IMR-90 (cell line): ENCODE measurements at regions not wholly inside any gene's neighbourhood (a gene's known extent, or its start where the extent isn't known, plus 50 kb on each side); places are given as distances from the start of the nearest gene placed in this dataset.

ENCODE experiments used
- BHLHE40 ChIP-seq: fragments of 150-350 bp; IDR thresholded peaks from 2 replicates; pipeline ENCODE4 v1.6.1; 2016; ENCODE audit warnings: mild to moderate bottlenecking, low read depth, low read length
- CEBPB ChIP-seq: IDR thresholded peaks from 2 replicates; pipeline ENCODE4 v1.6.1; 2012; ENCODE audit warnings: low read depth, low read length, improper control_type of control experiment
- FOS ChIP-seq: fragments of 150-350 bp; IDR thresholded peaks from 2 replicates; pipeline ENCODE4 v1.6.1; 2016; ENCODE audit warnings: low read depth, low read length
- MAFK ChIP-seq: IDR thresholded peaks from 2 replicates; pipeline ENCODE4 v1.6.1; 2012; ENCODE audit warnings: low read depth, low read length, improper control_type of control experiment
- MAZ ChIP-seq: IDR thresholded peaks from 2 replicates; pipeline ENCODE4 v1.6.1; 2012; ENCODE audit warnings: low read depth, mild to moderate bottlenecking, low read length, improper control_type of control experiment, moderate library complexity, borderline replicate concordance
- MXI1 ChIP-seq: IDR thresholded peaks from 2 replicates; pipeline ENCODE4 v1.6.1; 2012; ENCODE audit warnings: low read depth, mild to moderate bottlenecking, low read length, moderate library complexity, borderline replicate concordance
- POLR2A ChIP-seq: IDR thresholded peaks from 2 replicates; pipeline ENCODE4 v1.6.1; 2012; ENCODE audit warnings: mild to moderate bottlenecking, low read depth, low read length
- RAD21 ChIP-seq: IDR thresholded peaks from 2 replicates; pipeline ENCODE4 v1.6.1; 2012; ENCODE audit warnings: low read length, improper control_type of control experiment
- RCOR1 ChIP-seq: IDR thresholded peaks from 2 replicates; pipeline ENCODE4 v1.6.1; 2012; ENCODE audit warnings: mild to moderate bottlenecking, low read length, improper control_type of control experiment; ENCODE audit not compliant: insufficient replicate concordance
- SMC3 ChIP-seq: fragments of 150-350 bp; IDR thresholded peaks from 2 replicates; pipeline ENCODE4 v1.6.1; 2016; ENCODE audit warnings: low read depth, mild to moderate bottlenecking, antibody characterized with exemption, low read length, moderate library complexity
- TF ChIP-seq, protein P1 (sequence below): conservative IDR thresholded peaks from 2 replicates; pipeline ENCODE4 v1.5.1; 2012; ENCODE audit warnings: mild to moderate bottlenecking, low read depth, low read length, improper control_type of control experiment
- TF ChIP-seq, protein P2 (sequence below): fragments of 150-350 bp; IDR thresholded peaks from 2 replicates; pipeline ENCODE4 v1.6.1; 2017; ENCODE audit warnings: mild to moderate bottlenecking, antibody characterized with exemption, low read length, low read depth

DNA sequence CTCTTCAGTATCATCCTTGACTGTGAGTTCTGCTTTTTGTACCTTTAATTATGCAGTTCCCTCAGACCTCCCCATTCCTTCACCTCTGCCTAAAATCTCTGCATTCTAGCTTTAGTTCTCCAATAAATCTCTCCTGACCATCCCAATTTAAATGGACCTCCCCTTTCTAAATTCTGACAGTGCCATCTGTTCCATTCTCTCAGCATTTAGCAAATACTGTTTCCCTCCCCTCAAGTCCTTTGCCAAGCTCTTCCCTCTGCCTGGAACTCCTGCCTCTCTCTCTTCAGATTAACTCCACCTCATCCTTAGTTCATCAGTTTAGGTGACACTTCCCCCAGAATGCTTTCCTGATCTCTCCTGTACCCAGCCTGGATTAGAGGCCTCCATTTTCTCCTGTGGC is 54.0 kb upstream of the JUN start:
- TF ChIP-seq, protein P1, sequence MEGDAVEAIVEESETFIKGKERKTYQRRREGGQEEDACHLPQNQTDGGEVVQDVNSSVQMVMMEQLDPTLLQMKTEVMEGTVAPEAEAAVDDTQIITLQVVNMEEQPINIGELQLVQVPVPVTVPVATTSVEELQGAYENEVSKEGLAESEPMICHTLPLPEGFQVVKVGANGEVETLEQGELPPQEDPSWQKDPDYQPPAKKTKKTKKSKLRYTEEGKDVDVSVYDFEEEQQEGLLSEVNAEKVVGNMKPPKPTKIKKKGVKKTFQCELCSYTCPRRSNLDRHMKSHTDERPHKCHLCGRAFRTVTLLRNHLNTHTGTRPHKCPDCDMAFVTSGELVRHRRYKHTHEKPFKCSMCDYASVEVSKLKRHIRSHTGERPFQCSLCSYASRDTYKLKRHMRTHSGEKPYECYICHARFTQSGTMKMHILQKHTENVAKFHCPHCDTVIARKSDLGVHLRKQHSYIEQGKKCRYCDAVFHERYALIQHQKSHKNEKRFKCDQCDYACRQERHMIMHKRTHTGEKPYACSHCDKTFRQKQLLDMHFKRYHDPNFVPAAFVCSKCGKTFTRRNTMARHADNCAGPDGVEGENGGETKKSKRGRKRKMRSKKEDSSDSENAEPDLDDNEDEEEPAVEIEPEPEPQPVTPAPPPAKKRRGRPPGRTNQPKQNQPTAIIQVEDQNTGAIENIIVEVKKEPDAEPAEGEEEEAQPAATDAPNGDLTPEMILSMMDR, result no peak
- TF ChIP-seq RCOR1 (no peak), BHLHE40 (no peak), SMC3 (no peak), POLR2A (no peak), CEBPB (no peak), MAZ (no peak), RAD21 (no peak), MXI1 (no peak), MAFK (no peak), FOS (no peak)
- TF ChIP-seq, protein P2, sequence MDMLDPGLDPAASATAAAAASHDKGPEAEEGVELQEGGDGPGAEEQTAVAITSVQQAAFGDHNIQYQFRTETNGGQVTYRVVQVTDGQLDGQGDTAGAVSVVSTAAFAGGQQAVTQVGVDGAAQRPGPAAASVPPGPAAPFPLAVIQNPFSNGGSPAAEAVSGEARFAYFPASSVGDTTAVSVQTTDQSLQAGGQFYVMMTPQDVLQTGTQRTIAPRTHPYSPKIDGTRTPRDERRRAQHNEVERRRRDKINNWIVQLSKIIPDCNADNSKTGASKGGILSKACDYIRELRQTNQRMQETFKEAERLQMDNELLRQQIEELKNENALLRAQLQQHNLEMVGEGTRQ, result no peak
